H1 (cell line): ENCODE measurements at regions not wholly inside any gene's neighbourhood (a gene's known extent, or its start where the extent isn't known, plus 50 kb on each side); places are given as distances from the start of the nearest gene placed in this dataset.

ENCODE experiments used
- JUN ChIP-seq: IDR thresholded peaks from 2 replicates; pipeline ENCODE4 v1.6.1; 2011; ENCODE audit warnings: low read depth, mild to moderate bottlenecking, improper control_type of control experiment, low read length
- SIN3A ChIP-seq, 2 experiments: IDR thresholded peaks in 1 of 2; conservative IDR thresholded peaks in 1 of 2; 2 replicates each; pipeline ENCODE4 v1.6.1; 2011 to 2012; ENCODE audit warnings: low read length in 2 of 2, improper control_type of control experiment in 1 of 2, low read depth in 1 of 2, mild to moderate bottlenecking in 1 of 2
- TCF12 ChIP-seq: IDR thresholded peaks from 2 replicates; pipeline ENCODE4 v1.6.1; 2011; ENCODE audit warnings: low read depth, mild to moderate bottlenecking, low read length

DNA sequence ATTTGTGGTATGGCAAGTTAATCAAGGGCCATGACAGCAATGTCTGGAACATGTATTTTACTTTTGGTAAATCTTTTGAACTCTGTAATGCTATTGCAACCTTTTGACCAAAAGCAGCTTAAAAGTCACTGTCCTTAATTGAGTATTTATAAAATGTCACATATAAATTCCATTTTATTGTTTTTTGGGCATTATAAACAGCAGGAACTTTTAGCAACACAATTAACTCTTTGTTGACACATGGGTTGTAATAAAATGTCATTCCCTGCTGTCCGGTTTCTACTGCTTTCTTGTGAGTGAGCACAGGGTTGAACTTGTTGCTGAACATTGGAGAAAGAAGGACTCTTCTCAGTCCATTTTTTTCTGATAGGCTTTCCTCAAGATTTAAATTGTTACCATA, 1923.1 kb downstream of the PCDH9 start (continued):
- TF ChIP-seq TCF12 (no peak), SIN3A (conservative IDR thresholded peaks at IDR 0.05 in 1 of 2, IDR thresholded peaks at IDR 0.05 in 1 of 2; ENCODE audit: low read depth in 1 of 2, low read length in 2 of 2) (no peak), JUN (no peak)
